ENCODE measurements at regions not wholly inside any gene's neighbourhood (a gene's known extent, or its start where the extent isn't known, plus 50 kb on each side); places are given as distances from the start of the nearest gene placed in this dataset.

DNA sequence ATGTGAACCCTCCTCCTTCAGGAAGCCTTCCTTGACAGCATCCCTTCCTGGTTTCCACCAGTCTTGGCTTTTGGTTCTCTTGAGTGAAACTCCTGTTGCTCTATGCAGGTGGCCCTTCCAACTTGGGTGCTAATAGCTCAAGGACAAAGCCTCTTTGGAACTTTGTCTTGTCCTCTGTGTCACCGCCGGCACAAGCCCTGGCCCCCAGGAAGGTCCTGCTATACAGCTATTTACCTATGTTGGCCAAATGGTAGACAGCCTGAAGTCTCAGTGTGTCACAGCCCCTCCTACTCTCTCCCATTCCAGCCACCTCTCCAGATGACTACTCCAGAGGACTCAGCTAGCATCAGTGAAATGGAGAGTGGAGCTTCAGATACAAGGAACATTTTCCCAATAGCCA is 94.7 kb upstream of the ZNF618 start:
- Histone ChIP-seq H3K27me3 (ENCODE audit: insufficient read depth) (peaks cover 11% of the 10 kb centered on the region; the same call in 1 of the 2 replicates), H3K27ac (ENCODE audit: low read depth in 2 of 2, low read length in 1 of 2) (no peak overlapping the region), H3K4me1 (ENCODE audit: control insufficient read depth in 1 of 2, insufficient read depth in 2 of 2, low read depth in 1 of 2, low read length in 1 of 2) (no peaks in the 10 kb centered on the region; a peak in 1 of 4 replicates), H3K9me2 (no peaks in the 10 kb centered on the region), H3K4me2 (no peak overlapping the region), H2AFZ (ENCODE audit: low read depth) (no peak overlapping the region), H3F3A (replicated peaks; ENCODE audit: insufficient read depth) (no peaks in the 10 kb centered on the region), H3K79me2 (ENCODE audit: insufficient read depth) (no peaks in the 10 kb centered on the region), H3K9me3 (no peaks in the 10 kb centered on the region), H3K36me3 (replicated peaks in 1 of 2; ENCODE audit: control insufficient read depth in 1 of 2, insufficient read depth in 2 of 2, low read length in 1 of 2) (no peaks in the 10 kb centered on the region), H3K9ac (no peak overlapping the region), H3K4me3 (ENCODE audit: low read depth in 2 of 2, low read length in 1 of 2) (no peak overlapping the region), H4K20me1 (ENCODE audit: insufficient read depth) (no peaks in the 10 kb centered on the region)
- no peak for DNase-seq
- ChIA-PET CTCF (interaction anchor here (1.2 to 1.6 kb wide), 2 partner anchors 19 to 99 kb away, joined by 3 to 5 read pairs; no protein-coding TSS in a partner anchor), POLR2A (no interaction called here)
- TF ChIP-seq GATA2 (CRISPR knock-in tag; IDR thresholded peaks at IDR 0.05), result no peak
- TF ChIP-seq POLR2AphosphoS5 (IDR thresholded peaks at IDR 0.05; ENCODE audit: low read depth, low read length), result no peak
- no peak for TF ChIP-seq FOXM1 (IDR thresholded peaks at IDR 0.05; ENCODE audit: low read depth)
- no peak for TF ChIP-seq FOXJ3 (CRISPR knock-in tag; IDR thresholded peaks at IDR 0.05)
- no peak for TF ChIP-seq FOSL2 (IDR thresholded peaks at IDR 0.05; ENCODE audit: borderline replicate concordance, low read depth)
- 88% methylated on average over 2 of the region's 2 CpGs for WGBS (ENCODE audit: low lambda C conversion rate)

DNA sequence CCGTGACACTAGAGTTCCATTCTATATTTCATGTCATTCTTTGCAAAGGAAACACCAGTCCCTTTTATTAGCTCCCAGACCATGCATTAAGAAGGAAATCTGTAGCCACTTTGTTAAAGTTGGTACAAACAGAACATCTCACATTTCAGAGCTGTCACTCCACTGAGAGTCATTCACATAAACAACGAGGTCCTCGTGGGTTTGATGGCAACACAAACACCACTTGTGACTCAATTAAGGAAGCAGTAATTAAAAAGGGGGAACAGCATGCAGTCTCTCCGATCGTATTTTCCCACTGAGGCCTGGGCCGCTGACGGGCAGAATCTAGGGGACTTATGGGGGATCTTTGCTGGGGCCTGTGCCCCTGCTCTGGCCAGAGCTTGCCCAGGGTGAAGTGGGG is 94.2 kb upstream of the ZNF618 start:
- Histone ChIP-seq H3F3A (replicated peaks; ENCODE audit: insufficient read depth) (no peaks in the 10 kb centered on the region), H3K4me2 (no peak overlapping the region), H3K79me2 (ENCODE audit: insufficient read depth) (no peaks in the 10 kb centered on the region), H3K9me2 (no peaks in the 10 kb centered on the region), H3K4me1 (ENCODE audit: control insufficient read depth in 1 of 2, insufficient read depth in 2 of 2, low read depth in 1 of 2, low read length in 1 of 2) (no peaks in the 10 kb centered on the region; a peak in 1 of 4 replicates), H3K36me3 (replicated peaks in 1 of 2; ENCODE audit: control insufficient read depth in 1 of 2, insufficient read depth in 2 of 2, low read length in 1 of 2) (no peaks in the 10 kb centered on the region), H3K4me3 (ENCODE audit: low read depth in 2 of 2, low read length in 1 of 2) (no peak overlapping the region), H3K27me3 (ENCODE audit: insufficient read depth) (peaks cover 11% of the 10 kb centered on the region; the same call in 1 of the 2 replicates), H3K9me3 (no peaks in the 10 kb centered on the region), H2AFZ (ENCODE audit: low read depth) (no peak overlapping the region), H3K9ac (no peak overlapping the region), H4K20me1 (ENCODE audit: insufficient read depth) (no peaks in the 10 kb centered on the region), H3K27ac (ENCODE audit: low read depth in 2 of 2, low read length in 1 of 2) (no peak overlapping the region)
- ChIA-PET POLR2A (no interaction called here), CTCF (interaction anchor here (1.2 to 1.6 kb wide), 3 partner anchors 18 to 100 kb away, joined by 3 to 5 read pairs (median 5); no protein-coding TSS in a partner anchor)
- DNase-seq, result no peak
- no peak for TF ChIP-seq RFX5 (IDR thresholded peaks at IDR 0.05; ENCODE audit: low read length)
- 61% methylated on average over 7 of the region's 7 CpGs for WGBS (ENCODE audit: low lambda C conversion rate)

DNA sequence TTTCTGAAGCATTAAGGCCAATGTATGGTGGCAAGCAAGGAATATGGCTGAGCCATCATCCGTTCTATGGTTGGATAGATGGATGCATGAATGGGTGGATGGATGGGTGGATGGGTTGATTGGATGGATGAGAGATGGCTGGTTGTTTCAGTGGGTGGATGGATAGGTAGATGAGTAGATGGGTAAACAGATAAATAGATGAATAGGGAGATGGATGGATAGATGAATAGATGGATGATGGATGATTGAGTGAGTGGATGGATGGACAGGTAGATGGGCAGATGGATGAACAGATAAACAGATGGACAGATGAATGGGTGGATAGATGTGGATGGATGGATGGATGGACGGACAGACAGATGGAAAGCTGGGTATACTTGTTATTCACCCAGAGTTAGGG is 92.6 kb upstream of the ZNF618 start:
- no peak for DNase-seq
- Histone ChIP-seq H2AFZ (ENCODE audit: low read depth) (no peak overlapping the region), H3K4me2 (no peak overlapping the region), H3K79me2 (ENCODE audit: insufficient read depth) (no peaks in the 10 kb centered on the region), H3K27ac (ENCODE audit: low read depth in 2 of 2, low read length in 1 of 2) (no peak overlapping the region), H3K4me3 (ENCODE audit: low read depth in 2 of 2, low read length in 1 of 2) (no peak overlapping the region), H4K20me1 (ENCODE audit: insufficient read depth) (no peaks in the 10 kb centered on the region), H3K9me2 (no peaks in the 10 kb centered on the region), H3F3A (replicated peaks; ENCODE audit: insufficient read depth) (no peaks in the 10 kb centered on the region), H3K9ac (no peak overlapping the region), H3K4me1 (ENCODE audit: control insufficient read depth in 1 of 2, insufficient read depth in 2 of 2, low read depth in 1 of 2, low read length in 1 of 2) (no peaks in the 10 kb centered on the region; a peak in 1 of 4 replicates), H3K36me3 (replicated peaks in 1 of 2; ENCODE audit: control insufficient read depth in 1 of 2, insufficient read depth in 2 of 2, low read length in 1 of 2) (no peaks in the 10 kb centered on the region), H3K9me3 (no peaks in the 10 kb centered on the region), H3K27me3 (ENCODE audit: insufficient read depth) (peaks cover 11% of the 10 kb centered on the region; the same call in 1 of the 2 replicates)
- 26% methylated on average over 2 of the region's 2 CpGs for WGBS (ENCODE audit: low lambda C conversion rate)
- ChIA-PET POLR2A (no interaction called here), CTCF (interaction anchor here (1.3 to 1.7 kb wide), 3 partner anchors 24 to 31 kb away, joined by 3 to 6 read pairs (median 5); no protein-coding TSS in a partner anchor)
- TF ChIP-seq RAD21 (IDR thresholded peaks at IDR 0.05; ENCODE audit: low read length), result no peak
- no peak for TF ChIP-seq JUND (IDR thresholded peaks at IDR 0.05)
- no peak for TF ChIP-seq NFIC (IDR thresholded peaks at IDR 0.05; ENCODE audit: borderline replicate concordance)
- no peak for TF ChIP-seq GABPA (IDR thresholded peaks at IDR 0.05; ENCODE audit: low read depth)
- no peak for TF ChIP-seq FOSL2 (IDR thresholded peaks at IDR 0.05; ENCODE audit: borderline replicate concordance, low read depth)
